GM12865 (cell line): ENCODE measurements at regions not wholly inside any gene's neighbourhood (a gene's known extent, or its start where the extent isn't known, plus 50 kb on each side); places are given as distances from the start of the nearest gene placed in this dataset.
A peak's percentile ranks its signal among the peaks of the same experiment; 100 is the strongest.

ENCODE experiments used
- DNase-seq: peaks from one replicate; pipeline ENCODE4 v3.0.0; 2010; ENCODE audit warnings: low read depth
- H3K4me3 ChIP-seq: 2 replicates; pipeline ENCODE4 v1.5.1; 2011; ENCODE audit warnings: mild to moderate bottlenecking, low read depth, low read length, control low read depth
- TF ChIP-seq, protein P1 (sequence below): IDR thresholded peaks from 2 replicates; pipeline ENCODE4 v1.5.1; 2011; ENCODE audit warnings: low read length, control low read depth, low read depth, inconsistent platforms; ENCODE audit not compliant: insufficient read depth; ENCODE audit errors: missing control alignments

DNA sequence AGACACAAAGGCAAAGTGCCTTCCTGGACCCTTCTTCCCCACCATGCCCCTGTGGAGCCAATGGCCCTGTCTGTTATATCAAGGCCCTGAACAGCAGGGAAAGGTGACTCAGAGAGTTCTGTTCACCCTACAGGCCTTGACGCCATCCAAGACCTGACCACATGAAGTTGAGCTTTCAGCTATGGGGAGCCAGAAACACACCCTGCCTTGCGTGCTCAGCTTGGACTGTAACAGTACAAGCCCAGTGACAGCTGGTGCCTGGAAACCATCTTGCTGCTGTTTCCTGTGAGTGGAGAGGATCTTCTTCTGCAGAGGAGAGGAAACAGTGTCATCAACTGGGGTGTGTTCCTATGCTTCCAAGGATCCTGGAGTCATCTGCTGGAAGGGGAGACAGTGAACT, 165.0 kb upstream of the IRF2BP2 start:
- TF ChIP-seq, protein P1, sequence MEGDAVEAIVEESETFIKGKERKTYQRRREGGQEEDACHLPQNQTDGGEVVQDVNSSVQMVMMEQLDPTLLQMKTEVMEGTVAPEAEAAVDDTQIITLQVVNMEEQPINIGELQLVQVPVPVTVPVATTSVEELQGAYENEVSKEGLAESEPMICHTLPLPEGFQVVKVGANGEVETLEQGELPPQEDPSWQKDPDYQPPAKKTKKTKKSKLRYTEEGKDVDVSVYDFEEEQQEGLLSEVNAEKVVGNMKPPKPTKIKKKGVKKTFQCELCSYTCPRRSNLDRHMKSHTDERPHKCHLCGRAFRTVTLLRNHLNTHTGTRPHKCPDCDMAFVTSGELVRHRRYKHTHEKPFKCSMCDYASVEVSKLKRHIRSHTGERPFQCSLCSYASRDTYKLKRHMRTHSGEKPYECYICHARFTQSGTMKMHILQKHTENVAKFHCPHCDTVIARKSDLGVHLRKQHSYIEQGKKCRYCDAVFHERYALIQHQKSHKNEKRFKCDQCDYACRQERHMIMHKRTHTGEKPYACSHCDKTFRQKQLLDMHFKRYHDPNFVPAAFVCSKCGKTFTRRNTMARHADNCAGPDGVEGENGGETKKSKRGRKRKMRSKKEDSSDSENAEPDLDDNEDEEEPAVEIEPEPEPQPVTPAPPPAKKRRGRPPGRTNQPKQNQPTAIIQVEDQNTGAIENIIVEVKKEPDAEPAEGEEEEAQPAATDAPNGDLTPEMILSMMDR, result no peak
- no peak overlapping the region for H3K4me3 ChIP-seq
- no peak for DNase-seq

DNA sequence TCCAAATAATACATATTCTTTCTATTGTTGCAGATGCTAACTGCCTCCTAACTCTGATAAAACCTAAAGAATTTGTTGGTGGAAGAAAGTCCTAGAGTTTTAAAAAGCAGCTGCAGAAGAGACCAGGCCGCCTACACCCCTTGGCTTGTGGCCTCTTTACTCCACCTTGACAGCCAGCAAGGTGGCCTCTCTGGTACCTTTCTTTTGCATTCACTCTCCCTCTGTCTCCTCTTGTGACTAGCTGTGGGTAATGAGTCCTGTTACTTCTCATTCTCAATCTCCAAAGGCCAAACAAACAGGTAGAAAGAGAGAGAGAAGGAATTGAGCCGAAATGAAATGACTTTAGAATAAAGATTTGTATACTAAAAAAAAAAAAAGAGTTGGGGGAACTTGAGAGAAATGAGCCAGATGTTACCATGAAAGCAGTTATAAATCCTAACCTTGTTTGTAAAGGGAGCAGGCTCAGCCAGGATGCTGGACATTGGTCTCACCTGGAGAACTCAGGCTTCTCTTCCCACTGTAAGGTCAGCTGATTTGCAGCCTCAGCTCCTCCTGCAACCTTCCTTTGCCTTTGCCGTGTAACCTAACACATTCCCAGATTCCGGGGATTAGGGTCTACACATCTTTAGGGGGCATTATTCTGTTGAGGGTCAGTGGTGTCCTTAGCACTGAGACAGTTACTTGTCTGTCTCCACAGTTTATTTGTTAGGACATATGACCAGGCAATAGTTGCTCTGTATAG, 164.1 kb upstream of the IRF2BP2 start:
- no peak overlapping the region for H3K4me3 ChIP-seq
- no peak for DNase-seq
- TF ChIP-seq, protein P1, result no peak

DNA sequence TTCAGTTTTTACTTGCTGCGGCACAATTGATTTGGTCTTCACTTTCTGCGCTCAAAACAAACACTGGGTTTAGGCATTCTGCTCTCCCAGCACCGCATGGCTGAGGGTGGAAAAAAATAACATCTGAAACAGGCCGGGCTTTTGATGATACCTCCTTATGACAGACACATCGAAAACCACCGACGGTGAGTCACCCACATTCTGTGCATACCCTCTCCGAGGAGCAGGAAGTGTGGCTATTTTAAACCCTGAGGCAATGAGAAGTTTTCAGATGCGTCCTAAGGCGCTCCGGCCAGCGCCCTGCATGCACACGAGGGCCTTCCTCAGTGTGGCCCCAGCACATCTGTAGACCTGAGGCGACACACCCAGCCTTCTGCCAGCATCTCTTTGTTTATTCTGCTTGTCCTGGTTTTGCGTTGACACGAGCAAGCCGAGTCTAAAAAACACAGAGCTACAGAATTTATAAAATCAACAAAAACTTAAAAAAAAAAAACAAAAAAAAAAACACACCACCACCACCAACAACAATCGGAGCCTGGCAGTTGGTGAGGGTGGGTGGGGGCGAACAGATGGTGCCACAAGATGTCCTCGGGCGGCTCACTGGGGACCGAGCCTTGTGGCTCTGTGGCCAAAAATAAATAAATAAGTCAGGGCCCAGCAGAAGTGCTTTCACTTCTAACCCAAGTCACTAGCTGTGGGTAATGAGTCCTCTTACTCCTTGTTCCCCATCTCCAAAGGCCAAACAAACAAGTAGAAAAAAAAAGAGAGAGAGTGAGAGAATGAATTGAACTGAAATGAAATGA, 162.6 kb upstream of the IRF2BP2 start:
- DNase-seq, result peak; percentile 97
- TF ChIP-seq, protein P1, result no peak
- peak overlapping the region; percentile 19 for H3K4me3 ChIP-seq

DNA sequence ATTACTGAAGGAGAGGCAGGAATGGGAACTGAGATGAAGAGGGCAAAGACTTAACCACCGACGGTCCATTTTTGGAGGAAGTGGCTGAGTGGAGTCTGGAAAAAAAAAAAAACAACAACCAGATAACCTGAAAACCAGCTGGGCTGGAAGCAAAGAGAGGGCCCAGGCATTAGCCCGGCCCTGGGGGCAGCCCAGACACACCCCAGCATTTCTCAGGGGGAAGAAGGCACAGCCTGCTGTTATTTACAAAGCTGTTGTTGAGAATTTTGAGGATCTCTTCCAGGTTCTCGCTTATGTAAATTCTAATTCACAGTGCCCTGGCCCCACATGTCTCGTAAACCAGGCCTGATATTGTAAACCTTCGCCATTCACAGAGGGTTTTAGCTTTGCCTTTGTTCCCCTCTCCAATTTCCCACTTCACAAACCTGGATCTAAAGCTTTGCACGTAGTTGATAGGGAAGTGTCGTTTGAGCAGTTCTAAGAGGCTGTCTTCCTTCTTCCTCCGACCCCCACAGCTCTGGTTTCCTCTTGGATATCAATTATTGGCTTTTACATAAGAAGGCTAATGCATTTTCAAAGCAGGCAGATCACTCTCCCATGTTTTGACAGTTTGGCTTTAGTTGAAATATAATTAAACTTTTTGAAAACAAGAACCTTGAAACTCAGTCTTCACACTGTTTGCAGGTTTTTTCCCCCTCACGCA, 161.8 kb upstream of the IRF2BP2 start:
- no peak for DNase-seq
- H3K4me3 ChIP-seq, result peak overlapping the region; percentile 19
- TF ChIP-seq, protein P1, result no peak

DNA sequence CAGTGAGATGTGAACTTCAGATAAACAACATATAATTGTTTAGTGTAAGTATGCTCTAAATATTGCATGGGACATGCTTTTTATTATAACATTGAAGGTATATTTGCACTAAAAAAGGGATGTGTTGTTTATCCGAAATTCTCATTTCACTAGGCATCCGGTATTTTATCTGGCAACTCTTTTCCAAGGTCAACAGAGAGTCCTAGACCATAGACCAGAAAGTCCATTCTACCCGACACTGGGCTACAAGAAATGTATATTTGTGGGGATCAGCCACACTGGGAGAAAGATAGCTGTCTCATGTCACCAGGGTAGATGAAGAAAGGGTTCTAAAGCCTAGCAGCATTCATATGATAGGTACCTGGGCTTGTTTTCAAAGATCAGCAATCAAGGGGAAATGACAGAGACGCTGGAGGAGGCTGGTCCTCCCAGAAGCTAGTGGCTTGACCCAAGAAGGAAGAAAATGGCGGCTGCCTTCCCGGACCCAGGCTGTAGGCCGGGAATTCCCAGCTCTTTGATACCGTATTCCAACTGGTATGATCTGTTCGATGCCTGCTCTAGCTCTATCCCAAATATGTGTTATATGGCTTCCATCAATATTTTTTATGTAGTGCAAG, 161.1 kb upstream of the IRF2BP2 start:
- H3K4me3 ChIP-seq, result no peak overlapping the region
- DNase-seq, result no peak
- TF ChIP-seq, protein P1, result no peak

DNA sequence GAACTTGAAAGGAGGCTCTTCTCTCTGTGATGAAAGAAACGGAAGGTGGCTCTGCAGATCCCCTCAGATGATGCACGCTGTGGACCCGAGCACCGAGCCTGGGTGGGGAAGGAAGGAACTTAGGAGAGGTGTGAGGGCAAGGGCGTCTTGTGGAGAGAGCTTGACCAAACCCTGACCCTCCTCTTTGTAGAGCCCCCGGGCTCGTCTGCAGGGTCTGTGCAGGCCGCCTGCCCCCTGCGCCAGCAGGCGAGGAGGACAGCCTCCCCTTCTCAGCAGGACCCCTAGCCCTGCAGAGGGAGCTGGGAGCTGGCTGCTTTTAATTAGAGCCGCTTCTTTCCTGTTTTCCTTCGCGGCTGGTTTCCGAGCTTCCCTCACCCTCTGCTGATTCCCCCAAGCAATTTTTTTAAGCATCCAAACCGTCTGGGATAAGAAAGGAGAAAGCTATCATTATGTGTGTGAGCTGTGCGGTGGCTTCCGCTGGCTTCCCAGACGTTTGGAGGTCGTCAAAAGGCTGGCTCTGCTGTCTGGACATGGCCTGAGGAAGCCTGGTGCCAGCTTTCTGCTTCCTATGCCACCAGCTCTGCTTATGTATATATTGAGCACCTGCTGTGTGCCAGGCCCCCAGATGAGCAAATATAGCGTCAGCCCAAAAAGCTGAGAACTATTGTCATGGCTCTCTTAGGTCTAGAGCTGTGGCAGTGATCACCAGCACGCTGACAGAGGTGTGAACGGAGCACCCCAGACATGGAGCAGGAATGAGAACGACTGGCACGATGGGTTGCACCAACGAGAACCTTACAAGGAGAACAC, 160.2 kb upstream of the IRF2BP2 start:
- TF ChIP-seq, protein P1, result no peak
- no peak for DNase-seq
- H3K4me3 ChIP-seq, result no peak overlapping the region
